ENCODE measurements at regions not wholly inside any gene's neighbourhood (a gene's known extent, or its start where the extent isn't known, plus 50 kb on each side); places are given as distances from the start of the nearest gene placed in this dataset.
"Not testable (repeated sequence)": the region's sequence is repeated elsewhere in the genome, so short reads cannot be mapped to it uniquely, and the experiment has no call there.

GRCh38 chr2:110338277-110339003, 126.1 kb upstream of the MTLN start:
- not testable (repeated sequence) for TF ChIP-seq POLR2A (IDR thresholded peaks at IDR 0.05; ENCODE audit: low read depth, low read length); TAF1 (IDR thresholded peaks at IDR 0.05; ENCODE audit: borderline replicate concordance, low read depth, low read length); POLR2AphosphoS5 (IDR thresholded peaks at IDR 0.05; ENCODE audit: low read depth, low read length)

Data from GM12892 (cell line).